GM19372 (cell line): ENCODE measurements at regions not wholly inside any gene's neighbourhood (a gene's known extent, or its start where the extent isn't known, plus 50 kb on each side); places are given as distances from the start of the nearest gene placed in this dataset.

Experiments used
- ATAC-seq: cut with Tn5 transposase; IDR thresholded peaks from one replicate; pipeline ENCODE4 v1.9.1; 2021; ENCODE audit warnings: mild to moderate bottlenecking, low read depth, moderate library complexity; ENCODE audit not compliant: unreplicated experiment

- no peak for ATAC-seq
Observed at GRCh38 chr5:74179701-74180100, 460.8 kb downstream of the ENC1 start.

- ATAC-seq, result no peak
Observed at GRCh38 chr5:74179179-74179578, 461.3 kb downstream of the ENC1 start.

- no peak for ATAC-seq
Observed at GRCh38 chr5:74177961-74178360, 462.6 kb downstream of the ENC1 start.

GRCh38 chr5:74174366-74174765 lies 466.2 kb downstream of the ENC1 start:
- ATAC-seq, result no peak

GRCh38 chr5:74173665-74174064 lies 466.9 kb downstream of the ENC1 start:
- ATAC-seq, result no peak

- ATAC-seq, result no peak
Observed at GRCh38 chr5:74173241-74173640, 467.3 kb downstream of the ENC1 start.

- no peak for ATAC-seq
Observed at GRCh38 chr5:74169701-74170100, 470.8 kb downstream of the ENC1 start.

GRCh38 chr5:74167930-74168315 lies 472.6 kb downstream of the ENC1 start:
- no peak for ATAC-seq

GRCh38 chr5:74167206-74167929 lies 473.2 kb downstream of the ENC1 start:
- ATAC-seq, result no peak

GRCh38 chr5:74166064-74166463 lies 474.5 kb downstream of the ENC1 start:
- ATAC-seq, result no peak

GRCh38 chr5:74164725-74165235 lies 475.7 kb downstream of the ENC1 start:
- ATAC-seq, result no peak

- ATAC-seq, result no peak
Observed at GRCh38 chr5:74162524-74162923, 478.0 kb downstream of the ENC1 start.

GRCh38 chr5:74161170-74161569 lies 479.4 kb downstream of the ENC1 start:
- ATAC-seq, result no peak

- no peak for ATAC-seq
Observed at GRCh38 chr5:74156728-74157383, 483.7 kb downstream of the ENC1 start.

- no peak for ATAC-seq
Observed at GRCh38 chr5:74155501-74155900, 485.0 kb downstream of the ENC1 start.

GRCh38 chr5:74154526-74154925 lies 486.0 kb downstream of the ENC1 start:
- no peak for ATAC-seq

GRCh38 chr5:74153255-74153790 lies 487.2 kb downstream of the ENC1 start:
- no peak for ATAC-seq

GRCh38 chr5:74152625-74153254 lies 487.8 kb downstream of the ENC1 start:
- no peak for ATAC-seq

GRCh38 chr5:74152136-74152535 lies 488.4 kb downstream of the ENC1 start:
- ATAC-seq, result no peak

GRCh38 chr5:74149395-74149794 lies 491.1 kb downstream of the ENC1 start:
- ATAC-seq, result no peak

GRCh38 chr5:74148321-74148720 lies 492.2 kb downstream of the ENC1 start:
- no peak for ATAC-seq
